Esophagus (tissue), 2 donors: ENCODE measurements at regions not wholly inside any gene's neighbourhood (a gene's known extent, or its start where the extent isn't known, plus 50 kb on each side); places are given as distances from the start of the nearest gene placed in this dataset.
"Not testable (repeated sequence)": the region's sequence is repeated elsewhere in the genome, so short reads cannot be mapped to it uniquely, and the experiment has no call there.

Experiments used
- H3K27ac ChIP-seq, 2 donors: one replicate each; pipeline ENCODE4 v1.5.1; 2013; ENCODE audit warnings: low read depth in 2 of 2, mild to moderate bottlenecking in 2 of 2, inconsistent platforms in 1 of 2, low read length in 1 of 2, moderate library complexity in 1 of 2
- H3K27me3 ChIP-seq, 2 donors: one replicate each; pipeline ENCODE4 v1.6.1; 2013; ENCODE audit warnings: low read length in 2 of 2, control low read depth in 1 of 2, mild to moderate bottlenecking in 1 of 2; ENCODE audit not compliant: insufficient read depth in 2 of 2, control insufficient read depth in 1 of 2
- H3K36me3 ChIP-seq, 2 donors: one replicate each; pipeline ENCODE4 v1.6.1; 2013; ENCODE audit warnings: low read length in 1 of 2; ENCODE audit not compliant: control insufficient read depth in 2 of 2, insufficient read depth in 2 of 2
- H3K4me1 ChIP-seq, 2 donors: one replicate each; pipeline ENCODE4 v1.6.1; 2013; ENCODE audit warnings: low read length in 1 of 2; ENCODE audit not compliant: control insufficient read depth in 2 of 2, insufficient read depth in 2 of 2
- H3K4me3 ChIP-seq, 2 donors: one replicate each; pipeline ENCODE4 v1.5.1; 2013; ENCODE audit warnings: low read length in 2 of 2, mild to moderate bottlenecking in 2 of 2, low read depth in 1 of 2, moderate library complexity in 1 of 2
- H3K9me3 ChIP-seq, 2 donors: one replicate each; pipeline ENCODE4 v1.6.1; 2013; ENCODE audit warnings: mild to moderate bottlenecking in 2 of 2, low read depth in 1 of 2, low read length in 1 of 2, moderate library complexity in 1 of 2; ENCODE audit not compliant: control insufficient read depth in 2 of 2, insufficient read depth in 1 of 2
- WGBS, 2 donors: extraction: QIAGEN DNeasy Blood & Tissue Kit; methylation state at CpG; one replicate each; pipeline ENCODE4 v1.1.7; 2013; 5-methylcytosine and 5-hydroxymethylcytosine counted together
- donor health status: healthy with polysubstance abuse.
- donor health status: Bipolar disorder and iron deficiency.

DNA sequence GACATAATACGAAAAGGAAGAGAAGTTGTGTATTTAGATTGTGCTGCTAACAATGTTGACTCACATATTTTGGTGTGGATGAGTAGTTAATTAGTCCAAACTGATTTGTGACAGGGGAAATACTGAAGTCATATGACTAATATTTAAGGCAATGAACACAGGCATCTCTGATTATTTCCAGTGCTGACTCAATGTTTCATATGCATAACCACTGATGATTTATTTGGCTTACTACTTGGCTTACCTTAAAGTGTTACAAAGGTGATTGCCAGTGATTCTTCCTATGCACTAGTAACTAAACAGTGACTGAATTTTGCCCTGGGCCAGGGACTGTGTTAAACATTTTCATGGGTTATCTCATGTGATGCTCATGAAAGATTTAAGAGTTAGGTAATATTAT lies 722.6 kb downstream of the METTL4 start:
- Histone ChIP-seq H3K36me3 (no peaks in the 10 kb centered on the region), H3K9me3 (no peaks in the 10 kb centered on the region), H3K27me3 (no peaks in the 10 kb centered on the region), H3K4me3 (no peak overlapping the region), H3K27ac (no peak overlapping the region), H3K4me1 (no peaks in the 10 kb centered on the region)
- 56 to 73% methylated on average over 1 of the region's 1 CpG for WGBS, 2 donors

DNA sequence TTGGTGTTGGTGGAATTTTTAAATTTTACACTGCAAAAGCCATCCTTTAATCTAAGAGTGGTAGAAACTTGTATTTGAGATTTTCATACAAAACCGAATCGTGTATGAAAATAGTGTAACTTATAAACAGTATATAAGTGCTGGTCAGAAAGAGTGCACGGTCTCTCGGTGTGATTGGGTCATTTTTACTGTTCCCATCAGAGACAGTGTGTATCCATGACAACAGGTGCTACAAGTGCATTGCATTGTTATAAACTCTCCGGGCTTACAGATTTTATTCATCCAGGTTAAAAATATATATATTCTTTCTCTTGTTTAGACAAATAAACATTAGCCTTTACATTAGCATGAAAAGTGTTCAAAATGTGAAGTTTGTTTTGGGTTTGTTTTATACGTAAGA lies 721.9 kb downstream of the METTL4 start:
- Histone ChIP-seq H3K27ac (no peak overlapping the region), H3K27me3 (no peaks in the 10 kb centered on the region), H3K4me3 (no peak overlapping the region), H3K36me3 (no peaks in the 10 kb centered on the region), H3K4me1 (no peaks in the 10 kb centered on the region), H3K9me3 (no peaks in the 10 kb centered on the region)
- 84 to 85% methylated on average over 6 of the region's 6 CpGs for WGBS, 2 donors

DNA sequence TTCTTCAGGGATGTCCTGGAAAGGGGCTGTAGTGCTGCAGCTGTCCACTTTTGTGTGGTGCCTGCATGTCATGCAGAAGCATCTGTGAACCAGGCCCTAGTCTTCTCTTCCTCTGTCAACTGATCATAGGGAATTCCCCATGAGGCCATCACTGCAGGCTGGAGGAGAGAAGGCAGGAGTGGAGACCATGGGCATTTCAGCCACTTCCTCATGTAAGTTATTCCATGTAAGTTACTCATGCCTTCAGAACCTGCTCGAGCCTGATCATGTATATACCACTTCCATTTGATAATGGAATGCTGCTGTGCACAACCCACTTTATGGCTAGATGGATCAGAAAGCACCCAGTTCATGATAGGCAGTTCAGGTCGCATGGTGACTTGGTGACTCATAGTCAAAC lies 714.0 kb downstream of the METTL4 start:
- not testable (repeated sequence) for H3K9me3 ChIP-seq, H3K4me3 ChIP-seq, H3K4me1 ChIP-seq, H3K27ac ChIP-seq, H3K27me3 ChIP-seq, H3K36me3 ChIP-seq
- WGBS, 2 donors: 61 to 66% methylated on average over 2 of the region's 2 CpGs

DNA sequence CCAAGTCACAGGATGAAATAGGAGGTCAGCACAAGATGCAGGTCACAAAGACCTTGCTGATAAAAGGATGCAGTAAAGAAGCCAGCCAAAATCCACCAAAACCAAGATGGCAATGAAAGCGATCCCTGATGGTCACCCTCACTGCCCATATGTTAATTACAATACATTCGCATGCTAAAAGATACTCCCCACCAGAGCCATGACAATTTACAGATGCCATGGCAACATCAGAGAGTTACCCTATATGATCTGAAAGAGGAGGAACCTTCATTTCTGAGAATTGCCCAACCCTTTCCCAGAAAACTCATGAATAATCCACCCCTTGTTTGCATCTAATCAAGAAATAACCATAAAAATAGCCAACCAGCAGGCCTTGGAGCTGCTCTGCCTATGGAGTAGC lies 709.8 kb downstream of the METTL4 start:
- Histone ChIP-seq H3K27ac (no peak overlapping the region), H3K9me3 (no peaks in the 10 kb centered on the region), H3K36me3 (no peaks in the 10 kb centered on the region), H3K4me3 (no peak overlapping the region), H3K27me3 (no peaks in the 10 kb centered on the region), H3K4me1 (no peaks in the 10 kb centered on the region)
- WGBS, 2 donors: 89 to 95% methylated on average over 2 of the region's 2 CpGs

DNA sequence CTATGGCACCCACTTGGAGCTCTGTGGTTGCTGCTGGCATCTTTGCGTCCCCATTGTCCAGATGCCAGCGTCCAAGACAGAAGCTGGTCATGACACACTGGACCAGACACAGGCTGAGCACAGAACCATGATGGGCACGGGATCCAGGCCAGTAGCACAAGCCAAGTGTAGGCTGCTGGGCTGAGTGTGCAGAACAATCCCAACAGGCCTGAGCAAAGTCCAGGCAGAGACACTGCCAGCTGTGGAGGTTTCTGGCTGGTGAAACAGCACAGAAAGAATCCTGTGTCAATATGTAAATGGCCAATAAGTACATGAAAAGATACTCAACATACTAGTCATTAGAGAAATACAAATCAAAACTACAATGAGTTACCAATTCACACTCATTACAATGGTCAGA lies 705.4 kb downstream of the METTL4 start:
- no peak overlapping the region for H3K4me3 ChIP-seq
- no peaks in the 10 kb centered on the region for H3K27me3 ChIP-seq
- WGBS, 2 donors: 78 to 89% methylated on average over 3 of the region's 3 CpGs
- no peaks in the 10 kb centered on the region for H3K9me3 ChIP-seq
- no peaks in the 10 kb centered on the region for H3K36me3 ChIP-seq
- H3K4me1 ChIP-seq: no peaks in the 10 kb centered on the region
- no peak overlapping the region for H3K27ac ChIP-seq

DNA sequence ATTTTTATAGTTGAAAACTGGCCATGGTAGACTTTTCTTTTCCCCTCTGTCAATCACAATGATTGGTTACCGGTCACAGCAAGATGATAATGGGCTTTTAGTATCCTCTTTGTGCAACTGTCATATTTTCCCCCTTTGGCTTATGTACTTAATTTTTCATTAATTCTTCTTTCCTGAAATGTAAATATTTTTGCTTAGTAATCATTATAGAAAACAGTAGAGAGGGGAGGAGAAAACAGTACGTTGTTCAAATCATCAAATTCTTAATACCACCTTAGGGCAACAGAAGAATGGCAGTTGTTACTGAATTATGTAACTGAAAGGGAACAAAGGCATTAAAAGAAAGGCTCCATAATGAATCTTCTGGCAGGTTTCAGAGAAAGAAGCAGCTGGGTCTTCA lies 699.0 kb downstream of the METTL4 start:
- H3K27ac ChIP-seq: no peak overlapping the region
- H3K27me3 ChIP-seq: no peaks in the 10 kb centered on the region
- H3K4me1 ChIP-seq: no peaks in the 10 kb centered on the region
- no peaks in the 10 kb centered on the region for H3K9me3 ChIP-seq
- no peaks in the 10 kb centered on the region for H3K36me3 ChIP-seq
- 61 to 62% methylated on average over 2 of the region's 2 CpGs for WGBS, 2 donors
- H3K4me3 ChIP-seq: no peak overlapping the region

DNA sequence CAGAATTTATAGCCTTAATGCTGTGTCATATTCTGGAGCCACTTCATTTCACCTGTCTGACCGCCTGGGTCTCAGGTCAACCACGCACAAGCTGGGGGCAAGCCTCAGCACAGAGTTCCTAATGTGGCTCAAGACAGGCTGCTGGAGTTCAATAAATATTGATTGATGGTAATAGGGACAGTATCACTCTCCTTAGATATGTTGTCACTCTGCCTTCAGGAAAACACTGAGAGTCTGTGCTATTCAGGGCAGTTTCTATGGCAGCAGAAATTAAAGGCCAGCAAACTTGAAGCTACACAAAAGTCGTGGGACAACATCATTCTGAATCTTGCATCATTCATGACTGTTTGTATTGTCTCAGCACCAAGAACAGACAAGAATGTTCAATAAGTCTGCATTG lies 696.1 kb downstream of the METTL4 start:
- 59 to 69% methylated on average over 3 of the region's 3 CpGs for WGBS, 2 donors
- no peaks in the 10 kb centered on the region for H3K4me1 ChIP-seq
- H3K9me3 ChIP-seq: no peaks in the 10 kb centered on the region
- no peak overlapping the region for H3K4me3 ChIP-seq
- no peaks in the 10 kb centered on the region for H3K27me3 ChIP-seq
- no peak overlapping the region for H3K27ac ChIP-seq
- no peaks in the 10 kb centered on the region for H3K36me3 ChIP-seq

DNA sequence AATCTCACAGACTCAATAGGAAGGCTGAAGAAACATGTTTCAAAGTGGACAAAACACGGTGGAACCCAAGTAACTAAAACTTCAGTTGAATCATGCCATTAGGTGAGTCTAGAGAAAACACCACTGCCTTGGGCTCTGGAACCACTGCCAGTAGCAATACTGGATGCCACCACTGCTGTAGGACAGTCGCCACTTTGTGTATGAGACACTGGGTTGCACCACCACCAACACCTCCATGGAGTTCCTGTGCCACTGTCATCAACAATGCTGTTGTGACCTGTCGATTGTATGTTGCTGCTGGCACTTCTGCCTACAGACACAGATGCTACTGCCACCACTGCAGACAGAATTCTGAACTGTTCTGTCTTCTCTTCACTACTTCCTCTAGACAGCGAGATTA lies 686.7 kb downstream of the METTL4 start:
- H3K27ac ChIP-seq: no peak overlapping the region
- H3K9me3 ChIP-seq: peaks cover 0 to 4% of the 10 kb centered on the region in 2 donors
- no peaks in the 10 kb centered on the region for H3K4me1 ChIP-seq
- no peaks in the 10 kb centered on the region for H3K27me3 ChIP-seq
- no peaks in the 10 kb centered on the region for H3K36me3 ChIP-seq
- WGBS, 2 donors: 88 to 91% methylated on average over 4 of the region's 4 CpGs
- no peak overlapping the region for H3K4me3 ChIP-seq

DNA sequence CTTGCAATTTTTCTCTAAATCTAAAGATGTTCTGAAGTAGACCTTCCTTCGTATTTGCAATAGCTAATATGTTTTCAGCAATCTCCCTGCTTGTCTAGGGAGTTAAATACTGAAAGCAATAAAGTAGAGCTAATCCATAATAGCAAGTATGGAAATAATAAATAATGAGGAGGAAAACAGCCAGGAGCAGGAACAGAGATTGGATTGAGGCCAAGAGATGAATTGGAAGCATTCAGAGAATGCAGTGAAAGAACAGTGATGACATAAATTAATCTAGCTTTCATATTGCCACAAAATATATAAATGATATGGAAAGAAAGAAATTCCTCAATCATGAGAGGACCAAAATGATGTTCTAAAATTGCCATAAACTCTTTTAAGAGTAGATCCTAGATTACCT lies 679.7 kb downstream of the METTL4 start:
- no peaks in the 10 kb centered on the region for H3K4me1 ChIP-seq
- no peak overlapping the region for H3K27ac ChIP-seq
- H3K9me3 ChIP-seq: no peaks in the 10 kb centered on the region
- H3K36me3 ChIP-seq: no peaks in the 10 kb centered on the region
- no peaks in the 10 kb centered on the region for H3K27me3 ChIP-seq
- WGBS, 2 donors: 46 to 60% methylated on average over 1 of the region's 1 CpG
- H3K4me3 ChIP-seq: no peak overlapping the region

DNA sequence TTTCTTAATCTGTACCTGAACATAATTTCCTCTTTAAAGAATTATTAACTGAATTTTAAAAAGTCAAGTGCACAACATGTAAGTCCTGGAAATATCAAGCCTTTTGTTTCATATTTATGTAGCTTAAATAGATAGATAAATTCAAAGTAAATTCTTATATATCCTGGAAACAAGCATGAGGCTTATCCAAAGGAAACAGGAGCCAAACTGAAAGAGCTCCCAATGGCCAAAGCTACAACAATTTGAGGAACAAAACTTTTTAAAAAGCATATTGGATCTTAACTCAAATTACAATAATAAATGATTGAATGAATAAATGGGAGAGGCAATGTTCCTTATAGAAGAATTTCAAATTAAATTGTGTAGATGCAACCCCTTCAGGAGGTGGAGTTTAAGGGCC lies 679.1 kb downstream of the METTL4 start:
- Histone ChIP-seq H3K27me3 (no peaks in the 10 kb centered on the region), H3K4me3 (no peak overlapping the region), H3K27ac (no peak overlapping the region), H3K36me3 (no peaks in the 10 kb centered on the region), H3K4me1 (no peaks in the 10 kb centered on the region), H3K9me3 (no peaks in the 10 kb centered on the region)
